Transverse colon (tissue), 4 donors: ENCODE measurements at regions not wholly inside any gene's neighbourhood (a gene's known extent, or its start where the extent isn't known, plus 50 kb on each side); places are given as distances from the start of the nearest gene placed in this dataset.

Experiments
- DNase-seq: peaks from one replicate; pipeline ENCODE4 v3.0.0-alpha.2; 2019
- H3K27ac ChIP-seq, 4 donors: fragments of 200-600 bp; sonication (generic); 2 replicates each; pipeline ENCODE4 v1.5.1; 2016 to 2018; ENCODE audit warnings: inconsistent platforms in 4 of 4
- H3K27me3 ChIP-seq: fragments of 200-600 bp; sonication (generic); 2 replicates; pipeline ENCODE4 v1.5.1; 2017; ENCODE audit warnings: inconsistent platforms
- H3K36me3 ChIP-seq, 4 donors: fragments of 200-600 bp; sonication (generic); 2 replicates each; pipeline ENCODE4 v1.5.1; 2017 to 2019; ENCODE audit warnings: inconsistent platforms in 4 of 4
- H3K4me1 ChIP-seq, 4 donors: fragments of 200-600 bp; sonication (generic); 2 replicates each; pipeline ENCODE4 v1.5.1; 2017 to 2020; ENCODE audit warnings: inconsistent platforms in 4 of 4
- H3K4me3 ChIP-seq, 4 donors: fragments of 200-600 bp; sonication (generic); 1 replicate in 1 of 4; 2 replicates in 3 of 4; pipeline versions ENCODE4 v1.5.1 to v1.6.1; 2017 to 2019; ENCODE audit warnings: inconsistent platforms in 4 of 4
- H3K9me3 ChIP-seq, 2 donors: fragments of 200-600 bp; sonication (generic); 2 replicates each; pipeline ENCODE4 v1.5.1; 2017 to 2019; ENCODE audit warnings: inconsistent platforms in 2 of 2
- CTCF ChIP-seq, 5 experiments: fragments of 200-600 bp in 3 of 5; fragments of 450-650 bp in 2 of 5; sonication (generic) in 3 of 5; IDR thresholded peaks; 1 replicate in 2 of 5; 2 replicates in 3 of 5; pipeline ENCODE4 v1.5.1; 2016 to 2017; ENCODE audit warnings: antibody characterized with exemption in 5 of 5, inconsistent platforms in 3 of 5, mild to moderate bottlenecking in 2 of 5, moderate library complexity in 1 of 5
- EP300 ChIP-seq: sonication (generic); formaldehyde crosslinking; IDR thresholded peaks from one replicate; pipeline ENCODE4 v1.6.1; 2017; ENCODE audit warnings: antibody characterized with exemption, low read depth
- POLR2A ChIP-seq: fragments of 450-650 bp; IDR thresholded peaks from one replicate; pipeline ENCODE4 v1.6.1; 2016; ENCODE audit warnings: antibody characterized with exemption, mild to moderate bottlenecking, moderate library complexity
- POLR2AphosphoS5 ChIP-seq, 3 donors: sonication (generic); formaldehyde crosslinking; IDR thresholded peaks; one replicate each; pipeline ENCODE4 v1.6.1; 2016; ENCODE audit warnings: antibody characterized with exemption in 3 of 3
- WGBS, 2 donors: methylation state at CpG; one replicate each; pipeline ENCODE4 v1.1.5; 2018; ENCODE audit warnings: low coverage in 1 of 2; 5-methylcytosine and 5-hydroxymethylcytosine counted together
- in situ Hi-C, 4 donors: fragments of 200-750 bp; cut with MboI; loops; one replicate each; pipeline versions ENCODE4 v1.15.0 to v1.15.1; 2017; ENCODE audit warnings: low sequenced_read_pairs in 3 of 4, low pct_ligation_motif_present in 1 of 4, low pct_unique_long_range_greater_than_20kb in 1 of 4
- intact Hi-C: fragments of 100-400 bp; cut with DNase I; formaldehyde crosslinking; loops from one replicate; pipeline ENCODE4 v1.15.1; 2023; ENCODE audit warnings: low total_unique reads

- in situ Hi-C loops: no loop called here
- H3K4me1 ChIP-seq: no peaks in the 10 kb centered on the region
- no peak overlapping the region for H3K4me3 ChIP-seq
- H3K9me3 ChIP-seq: no peaks in the 10 kb centered on the region
- no peak overlapping the region for H3K27ac ChIP-seq
- H3K36me3 ChIP-seq: no peaks in the 10 kb centered on the region
- intact Hi-C loops: no loop called here
- no peak for DNase-seq
- no peaks in the 10 kb centered on the region for H3K27me3 ChIP-seq
- WGBS, 2 donors: 83% methylated on average over 3 of the region's 3 CpGs; no CpG with 5 or more reads in 1 of the 2 donors
- TF ChIP-seq POLR2AphosphoS5 (IDR thresholded peaks at IDR 0.05) (no peak), POLR2A (no peak), EP300 (no peak), CTCF (IDR thresholded peaks at IDR 0.05) (no peak)
These were observed 120.7 kb downstream of the C12orf75 start for GRCh38 chr12:105451211-105451610.

GRCh38 chr12:105451798-105452197 is 121.3 kb downstream of the C12orf75 start:
- no peak for DNase-seq
- TF ChIP-seq EP300 (no peak), CTCF (IDR thresholded peaks at IDR 0.05) (no peak), POLR2A (no peak), POLR2AphosphoS5 (IDR thresholded peaks at IDR 0.05) (no peak)
- Histone ChIP-seq H3K4me3 (no peak overlapping the region), H3K27ac (no peak overlapping the region), H3K4me1 (no peaks in the 10 kb centered on the region), H3K36me3 (no peaks in the 10 kb centered on the region), H3K9me3 (no peaks in the 10 kb centered on the region), H3K27me3 (no peaks in the 10 kb centered on the region)
- in situ Hi-C loops (no loop called here), intact Hi-C loops (no loop called here)
- WGBS, 2 donors: 50 to 66% methylated on average over 2 to 4 of the region's 4 CpGs

- Histone ChIP-seq H3K4me1 (no peaks in the 10 kb centered on the region), H3K36me3 (no peaks in the 10 kb centered on the region), H3K4me3 (no peak overlapping the region), H3K27me3 (peaks cover 4% of the 10 kb centered on the region), H3K9me3 (no peaks in the 10 kb centered on the region), H3K27ac (no peak overlapping the region)
- in situ Hi-C loops (no loop called here), intact Hi-C loops (no loop called here)
- 44 to 68% methylated on average over 1 of the region's 1 CpG for WGBS, 2 donors
- no peak for DNase-seq
- TF ChIP-seq POLR2A (no peak), POLR2AphosphoS5 (IDR thresholded peaks at IDR 0.05) (no peak), EP300 (no peak), CTCF (IDR thresholded peaks at IDR 0.05) (no peak)
These were observed 122.8 kb downstream of the C12orf75 start for GRCh38 chr12:105453316-105453715.

- no peaks in the 10 kb centered on the region for H3K9me3 ChIP-seq
- H3K27me3 ChIP-seq: peaks cover 4% of the 10 kb centered on the region
- no peak overlapping the region for H3K27ac ChIP-seq
- intact Hi-C loops: no loop called here
- no peak overlapping the region for H3K4me3 ChIP-seq
- TF ChIP-seq POLR2A (no peak), CTCF (IDR thresholded peaks at IDR 0.05) (no peak), EP300 (no peak), POLR2AphosphoS5 (IDR thresholded peaks at IDR 0.05) (no peak)
- DNase-seq: no peak
- WGBS, 2 donors: 33 to 78% methylated on average over 2 to 4 of the region's 4 CpGs
- H3K36me3 ChIP-seq: no peaks in the 10 kb centered on the region
- no peaks in the 10 kb centered on the region for H3K4me1 ChIP-seq
- in situ Hi-C loops: no loop called here
These were observed 124.2 kb downstream of the C12orf75 start for GRCh38 chr12:105454688-105455087.
